GM20000 (cell line): ENCODE measurements at regions not wholly inside any gene's neighbourhood (a gene's known extent, or its start where the extent isn't known, plus 50 kb on each side); places are given as distances from the start of the nearest gene placed in this dataset.

ENCODE experiments used
- DNase-seq: peaks from one replicate; pipeline ENCODE4 v3.0.0; 2012; ENCODE audit warnings: low spot score
- CTCF ChIP-seq: IDR thresholded peaks from 2 replicates; pipeline ENCODE4 v1.5.1; 2012; ENCODE audit warnings: mild to moderate bottlenecking, control low read depth; ENCODE audit errors: extremely low read depth, missing control alignments

GRCh38 chr2:128605421-128605820 lies 286.8 kb upstream of the HS6ST1 start:
- TF ChIP-seq CTCF = no peak
- no peak for DNase-seq

DNA sequence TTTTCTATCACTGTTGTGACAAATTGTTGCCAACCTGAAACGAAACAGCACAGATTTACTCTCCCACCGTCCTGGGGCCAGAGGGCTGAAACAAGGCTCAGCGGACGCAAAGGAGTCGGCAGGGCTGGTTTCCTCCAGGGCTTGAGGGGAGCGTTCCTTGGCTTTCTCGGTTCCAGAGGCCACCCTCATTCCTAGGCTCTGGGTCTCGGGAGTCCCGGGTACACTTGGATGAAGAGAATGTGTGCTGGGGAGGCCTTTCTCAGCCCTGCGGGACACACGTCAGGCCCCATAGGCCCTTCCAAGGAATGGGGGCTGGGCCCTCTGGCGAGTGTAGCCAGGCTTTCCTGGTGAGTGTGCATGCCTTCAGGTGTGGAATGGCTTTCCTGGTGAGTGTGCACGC lies 287.3 kb upstream of the HS6ST1 start:
- no peak for DNase-seq
- no peak for TF ChIP-seq CTCF

- TF ChIP-seq CTCF = no peak
- no peak for DNase-seq
Observed at GRCh38 chr2:128606837-128607236, 288.2 kb upstream of the HS6ST1 start.

DNA sequence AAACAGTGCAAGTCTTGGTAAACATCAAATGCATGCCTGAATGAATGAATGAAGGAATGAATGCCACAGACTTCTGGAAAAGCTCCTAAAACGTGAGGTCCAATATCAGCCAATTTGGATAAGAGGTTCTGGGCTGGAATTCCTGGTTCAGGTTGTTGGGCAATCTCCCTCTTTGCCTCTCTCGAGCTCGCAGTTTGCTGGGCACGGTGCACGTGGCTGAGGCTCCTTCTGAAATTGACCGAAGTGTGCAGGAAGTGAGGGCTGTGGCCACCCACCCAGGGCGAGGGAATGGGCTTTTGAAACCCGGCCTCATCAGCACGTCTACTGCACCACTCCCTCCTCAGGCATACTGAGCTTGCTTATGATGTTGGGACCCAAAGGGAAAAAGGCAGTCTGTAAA lies 288.8 kb upstream of the HS6ST1 start:
- no peak for TF ChIP-seq CTCF
- no peak for DNase-seq

DNA sequence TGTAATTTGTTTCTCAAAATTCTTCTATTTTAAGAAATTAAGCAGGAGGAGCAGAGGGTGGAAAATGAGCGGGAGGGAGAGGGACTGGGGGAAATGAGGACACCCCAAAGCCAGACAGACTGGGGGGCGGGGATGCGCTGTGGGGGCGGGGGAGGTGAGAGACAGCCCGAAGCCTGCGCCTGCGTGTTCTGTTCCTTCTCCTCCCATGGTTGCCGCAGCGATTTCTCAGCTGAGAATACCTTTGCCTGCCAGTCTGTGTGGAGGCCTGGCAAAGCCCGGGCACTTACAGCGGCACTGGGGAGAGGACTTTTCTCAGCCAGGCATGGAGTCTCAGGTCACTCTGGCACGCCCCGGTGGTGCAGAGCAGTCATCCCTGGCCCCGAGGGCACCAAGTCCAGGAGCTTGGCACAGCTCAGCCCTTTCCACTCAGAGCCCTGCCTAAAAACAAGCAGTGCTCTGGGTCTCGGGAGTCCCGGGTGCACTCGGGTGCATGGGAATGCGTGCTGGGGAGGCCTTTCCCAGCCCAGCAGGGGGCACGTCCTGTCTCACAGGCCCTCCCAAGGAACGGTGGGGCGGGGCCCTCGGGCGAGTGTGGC lies 289.3 kb upstream of the HS6ST1 start:
- DNase-seq = no peak
- no peak for TF ChIP-seq CTCF

GRCh38 chr2:128608921-128609880 lies 290.5 kb upstream of the HS6ST1 start:
- no peak for TF ChIP-seq CTCF
- no peak for DNase-seq

DNA sequence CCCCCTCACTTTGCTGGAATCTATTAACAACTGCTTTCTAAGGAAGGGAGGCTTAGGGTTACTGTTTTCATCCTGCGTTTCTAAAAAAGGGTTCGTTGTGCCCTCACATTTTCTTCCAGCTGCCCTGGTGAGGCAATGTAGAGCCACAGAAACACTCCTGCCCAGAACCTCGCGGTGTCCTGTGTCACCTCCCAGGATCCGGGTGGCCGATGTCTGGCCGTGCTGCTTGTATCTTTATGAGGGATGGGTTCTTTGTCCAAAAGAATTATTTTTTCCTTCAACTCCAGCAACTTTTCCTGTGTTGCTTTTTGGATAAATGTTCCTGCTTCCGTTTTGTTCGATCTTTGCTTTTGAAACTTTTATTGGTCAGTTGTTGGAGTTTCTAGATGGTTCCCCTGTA lies 291.8 kb upstream of the HS6ST1 start:
- TF ChIP-seq CTCF = no peak
- no peak for DNase-seq
